ENCODE measurements at regions not wholly inside any gene's neighbourhood (a gene's known extent, or its start where the extent isn't known, plus 50 kb on each side); places are given as distances from the start of the nearest gene placed in this dataset.

- TF ChIP-seq, protein P1, sequence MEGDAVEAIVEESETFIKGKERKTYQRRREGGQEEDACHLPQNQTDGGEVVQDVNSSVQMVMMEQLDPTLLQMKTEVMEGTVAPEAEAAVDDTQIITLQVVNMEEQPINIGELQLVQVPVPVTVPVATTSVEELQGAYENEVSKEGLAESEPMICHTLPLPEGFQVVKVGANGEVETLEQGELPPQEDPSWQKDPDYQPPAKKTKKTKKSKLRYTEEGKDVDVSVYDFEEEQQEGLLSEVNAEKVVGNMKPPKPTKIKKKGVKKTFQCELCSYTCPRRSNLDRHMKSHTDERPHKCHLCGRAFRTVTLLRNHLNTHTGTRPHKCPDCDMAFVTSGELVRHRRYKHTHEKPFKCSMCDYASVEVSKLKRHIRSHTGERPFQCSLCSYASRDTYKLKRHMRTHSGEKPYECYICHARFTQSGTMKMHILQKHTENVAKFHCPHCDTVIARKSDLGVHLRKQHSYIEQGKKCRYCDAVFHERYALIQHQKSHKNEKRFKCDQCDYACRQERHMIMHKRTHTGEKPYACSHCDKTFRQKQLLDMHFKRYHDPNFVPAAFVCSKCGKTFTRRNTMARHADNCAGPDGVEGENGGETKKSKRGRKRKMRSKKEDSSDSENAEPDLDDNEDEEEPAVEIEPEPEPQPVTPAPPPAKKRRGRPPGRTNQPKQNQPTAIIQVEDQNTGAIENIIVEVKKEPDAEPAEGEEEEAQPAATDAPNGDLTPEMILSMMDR (conservative IDR thresholded peaks at IDR 0.05 in 1 of 2, IDR thresholded peaks at IDR 0.05 in 1 of 2; ENCODE audit: low read depth in 1 of 2, low read length in 2 of 2) = no peak
- TF ChIP-seq EZH2 (IDR thresholded peaks at IDR 0.05; ENCODE audit: low read length, missing control alignments) = no peak
Observed at GRCh38 chr13:40187841-40188591, 478.4 kb downstream of the FOXO1 start.

Measured in fibroblast of lung (primary cell).